Neuron (in vitro differentiated cells): ENCODE measurements at regions not wholly inside any gene's neighbourhood (a gene's known extent, or its start where the extent isn't known, plus 50 kb on each side); places are given as distances from the start of the nearest gene placed in this dataset.

Experiments used
- H2AFZ ChIP-seq: one replicate; pipeline ENCODE4 v1.6.1; 2013; ENCODE audit warnings: low read depth, mild to moderate bottlenecking, inconsistent platforms, low read length, moderate library complexity
- H3K27me3 ChIP-seq: one replicate; pipeline ENCODE4 v1.6.1; 2013; ENCODE audit warnings: low read length; ENCODE audit not compliant: insufficient read depth
- H3K36me3 ChIP-seq: one replicate; pipeline ENCODE4 v1.6.1; 2013; ENCODE audit warnings: low read length; ENCODE audit not compliant: insufficient read depth
- H3K4me1 ChIP-seq: one replicate; pipeline ENCODE4 v1.6.1; 2013; ENCODE audit warnings: low read length; ENCODE audit not compliant: insufficient read depth
- H3K4me3 ChIP-seq: 2 replicates; pipeline ENCODE4 v1.5.1; 2013; ENCODE audit warnings: mild to moderate bottlenecking, low read length, moderate library complexity
- H3K9me3 ChIP-seq: one replicate; pipeline ENCODE4 v1.6.1; 2013; ENCODE audit warnings: low read length

- H3K4me3 ChIP-seq: no peak overlapping the region
- H3K27me3 ChIP-seq: no peaks in the 10 kb centered on the region
- no peaks in the 10 kb centered on the region for H3K4me1 ChIP-seq
- H3K36me3 ChIP-seq: no peaks in the 10 kb centered on the region
- H3K9me3 ChIP-seq: no peaks in the 10 kb centered on the region
- H2AFZ ChIP-seq: no peak overlapping the region
Observed at GRCh38 chr6:153591159-153591558, 447.9 kb upstream of the OPRM1 start.

GRCh38 chr6:153590411-153590810 is 448.6 kb upstream of the OPRM1 start:
- H2AFZ ChIP-seq: no peak overlapping the region
- H3K4me3 ChIP-seq: no peak overlapping the region
- no peaks in the 10 kb centered on the region for H3K4me1 ChIP-seq
- no peaks in the 10 kb centered on the region for H3K9me3 ChIP-seq
- H3K27me3 ChIP-seq: no peaks in the 10 kb centered on the region
- no peaks in the 10 kb centered on the region for H3K36me3 ChIP-seq

GRCh38 chr6:153588330-153588729 is 450.7 kb upstream of the OPRM1 start:
- H3K9me3 ChIP-seq: no peaks in the 10 kb centered on the region
- H3K4me1 ChIP-seq: no peaks in the 10 kb centered on the region
- H2AFZ ChIP-seq: no peak overlapping the region
- no peaks in the 10 kb centered on the region for H3K27me3 ChIP-seq
- H3K36me3 ChIP-seq: no peaks in the 10 kb centered on the region
- H3K4me3 ChIP-seq: no peak overlapping the region

GRCh38 chr6:153583685-153584084 is 452.6 kb upstream of the RGS17 start:
- Histone ChIP-seq H3K9me3 (no peaks in the 10 kb centered on the region), H3K27me3 (no peaks in the 10 kb centered on the region), H3K4me1 (no peaks in the 10 kb centered on the region), H3K4me3 (no peak overlapping the region), H3K36me3 (no peaks in the 10 kb centered on the region), H2AFZ (no peak overlapping the region)

GRCh38 chr6:153580776-153581175 is 449.7 kb upstream of the RGS17 start:
- Histone ChIP-seq H3K4me1 (no peaks in the 10 kb centered on the region), H2AFZ (no peak overlapping the region), H3K9me3 (no peaks in the 10 kb centered on the region), H3K27me3 (no peaks in the 10 kb centered on the region), H3K36me3 (no peaks in the 10 kb centered on the region), H3K4me3 (no peak overlapping the region)

- H3K4me1 ChIP-seq: no peaks in the 10 kb centered on the region
- no peaks in the 10 kb centered on the region for H3K36me3 ChIP-seq
- no peaks in the 10 kb centered on the region for H3K27me3 ChIP-seq
- no peaks in the 10 kb centered on the region for H3K9me3 ChIP-seq
- no peak overlapping the region for H3K4me3 ChIP-seq
- no peak overlapping the region for H2AFZ ChIP-seq
Observed at GRCh38 chr6:153575528-153575927, 444.4 kb upstream of the RGS17 start.

GRCh38 chr6:153574231-153574630 is 443.1 kb upstream of the RGS17 start:
- Histone ChIP-seq H3K4me3 (no peak overlapping the region), H3K4me1 (no peaks in the 10 kb centered on the region), H3K9me3 (no peaks in the 10 kb centered on the region), H2AFZ (no peak overlapping the region), H3K27me3 (no peaks in the 10 kb centered on the region), H3K36me3 (no peaks in the 10 kb centered on the region)

- Histone ChIP-seq H3K9me3 (no peaks in the 10 kb centered on the region), H3K36me3 (no peaks in the 10 kb centered on the region), H3K4me3 (no peak overlapping the region), H3K27me3 (no peaks in the 10 kb centered on the region), H2AFZ (no peak overlapping the region), H3K4me1 (no peaks in the 10 kb centered on the region)
Observed at GRCh38 chr6:153572371-153572770, 441.3 kb upstream of the RGS17 start.

- Histone ChIP-seq H2AFZ (no peak overlapping the region), H3K4me3 (no peak overlapping the region), H3K4me1 (no peaks in the 10 kb centered on the region), H3K9me3 (no peaks in the 10 kb centered on the region), H3K27me3 (no peaks in the 10 kb centered on the region), H3K36me3 (no peaks in the 10 kb centered on the region)
Observed at GRCh38 chr6:153568628-153569027, 437.5 kb upstream of the RGS17 start.

GRCh38 chr6:153564803-153565202 is 433.7 kb upstream of the RGS17 start:
- no peaks in the 10 kb centered on the region for H3K36me3 ChIP-seq
- H3K4me3 ChIP-seq: no peak overlapping the region
- no peak overlapping the region for H2AFZ ChIP-seq
- H3K27me3 ChIP-seq: no peaks in the 10 kb centered on the region
- no peaks in the 10 kb centered on the region for H3K4me1 ChIP-seq
- H3K9me3 ChIP-seq: no peaks in the 10 kb centered on the region

- H3K36me3 ChIP-seq: no peaks in the 10 kb centered on the region
- no peak overlapping the region for H2AFZ ChIP-seq
- no peak overlapping the region for H3K4me3 ChIP-seq
- H3K27me3 ChIP-seq: no peaks in the 10 kb centered on the region
- H3K4me1 ChIP-seq: no peaks in the 10 kb centered on the region
- no peaks in the 10 kb centered on the region for H3K9me3 ChIP-seq
Observed at GRCh38 chr6:153563001-153563400, 431.9 kb upstream of the RGS17 start.

GRCh38 chr6:153553627-153554026 is 422.5 kb upstream of the RGS17 start:
- Histone ChIP-seq H3K4me3 (no peak overlapping the region), H3K4me1 (no peaks in the 10 kb centered on the region), H3K36me3 (no peaks in the 10 kb centered on the region), H3K27me3 (no peaks in the 10 kb centered on the region), H3K9me3 (no peaks in the 10 kb centered on the region), H2AFZ (no peak overlapping the region)

GRCh38 chr6:153539602-153540001 is 408.5 kb upstream of the RGS17 start:
- no peaks in the 10 kb centered on the region for H3K4me1 ChIP-seq
- no peaks in the 10 kb centered on the region for H3K9me3 ChIP-seq
- H2AFZ ChIP-seq: no peak overlapping the region

GRCh38 chr6:153538491-153538890 is 407.4 kb upstream of the RGS17 start:
- H3K27me3 ChIP-seq: no peaks in the 10 kb centered on the region
- no peaks in the 10 kb centered on the region for H3K36me3 ChIP-seq
- H3K9me3 ChIP-seq: no peaks in the 10 kb centered on the region
- no peaks in the 10 kb centered on the region for H3K4me1 ChIP-seq
- H2AFZ ChIP-seq: no peak overlapping the region
- H3K4me3 ChIP-seq: no peak overlapping the region

More at GRCh38 chr6:153539602-153540001, 408.5 kb upstream of the RGS17 start:
- no peaks in the 10 kb centered on the region for H3K36me3 ChIP-seq
- H3K27me3 ChIP-seq: no peaks in the 10 kb centered on the region
- no peak overlapping the region for H3K4me3 ChIP-seq
